A549 (cell line): ENCODE measurements at regions not wholly inside any gene's neighbourhood (a gene's known extent, or its start where the extent isn't known, plus 50 kb on each side); places are given as distances from the start of the nearest gene placed in this dataset.

Experiments
- ATAC-seq, 2 experiments: fragments of 200-7000 bp in 1 of 2; fragments of >200 bp in 1 of 2; cut with Nextera tagmentation in 1 of 2; cut with Tn5 transposase in 1 of 2; 3 replicates each; pipeline versions ENCODE4 v1.8.0 to v1.9.1; 2018 to 2020; ENCODE audit warnings: mild to moderate bottlenecking in 1 of 2, moderate library complexity in 1 of 2
- CTCF ChIA-PET: fragments of 300-600 bp; sonication (Branson Sonifier 250); formaldehyde crosslinking; extraction: SDS; loops from one replicate; lab custom pipeline; 2021; ENCODE audit warnings: antibody characterized with exemption, inconsistent platforms; lab: Yijun Ruan, JAX
- POLR2A ChIA-PET: fragments of 350-600 bp; formaldehyde crosslinking; extraction: SDS; loops from one replicate; lab custom pipeline; 2021; ENCODE audit warnings: antibody characterized with exemption, inconsistent platforms; lab: Yijun Ruan, JAX
- DNase-seq, 2 experiments: peaks; one replicate each; pipeline versions ENCODE4 v3.0.0 to v3.0.0-alpha.2; 2011 to 2016; ENCODE audit warnings: low read depth in 1 of 2, low spot score in 1 of 2
- FAIRE-seq: peaks from 2 replicates; lab custom pipeline; 2011; peaks lifted over from hg19 to GRCh38; lab: Jason Lieb, UNC
- H3K27ac ChIP-seq, 2 experiments: fragments of >200 bp; sonication (Bioruptor Twin); formaldehyde crosslinking; 3 replicates each; pipeline ENCODE4 v1.5.1; 2016 to 2017
- H3K4me1 ChIP-seq: fragments of >200 bp; sonication (Bioruptor Twin); formaldehyde crosslinking; 3 replicates; pipeline ENCODE4 v1.6.1; 2016
- H3K4me2 ChIP-seq: fragments of >200 bp; sonication (Bioruptor Twin); formaldehyde crosslinking; 3 replicates; pipeline ENCODE4 v1.6.1; 2016
- H3K4me3 ChIP-seq: fragments of >200 bp; sonication (Bioruptor Twin); formaldehyde crosslinking; 3 replicates; pipeline ENCODE4 v1.5.1; 2016
- H3K9me3 ChIP-seq: fragments of >200 bp; sonication (Bioruptor Twin); formaldehyde crosslinking; 3 replicates; pipeline ENCODE4 v1.6.1; 2016
- ATOH8 ChIP-seq: fragments of 250-450 bp; sonication (Bioruptor Pico); IDR thresholded peaks from 2 replicates; pipeline ENCODE4 v1.5.0; 2020; ENCODE audit warnings: low read depth, mild to moderate bottlenecking, moderate library complexity
- BCL3 ChIP-seq: fragments of >200 bp; sonication (Bioruptor Twin); formaldehyde crosslinking; IDR thresholded peaks from 3 replicates; pipeline ENCODE4 v1.6.1; 2016
- BHLHE40 ChIP-seq: IDR thresholded peaks from 2 replicates; pipeline ENCODE4 v1.6.1; 2012; ENCODE audit warnings: low read depth, low read length, inconsistent platforms
- CEBPB ChIP-seq, 2 experiments: fragments of >200 bp in 1 of 2; sonication (Bioruptor Twin) in 1 of 2; formaldehyde crosslinking in 1 of 2; IDR thresholded peaks; 2 replicates each; pipeline ENCODE4 v1.6.1; 2012 to 2016
- CHD2 ChIP-seq: fragments of 150-350 bp; IDR thresholded peaks from 2 replicates; pipeline ENCODE4 v1.6.1; 2014; ENCODE audit warnings: low read length; ENCODE audit not compliant: partially characterized antibody
- EHMT2 ChIP-seq: fragments of 200-600 bp; sonication (generic); IDR thresholded peaks from 2 replicates; pipeline ENCODE4 v1.6.1; 2016; ENCODE audit warnings: antibody characterized with exemption, low read depth, mild to moderate bottlenecking, moderate library complexity
- EP300 ChIP-seq, 2 experiments: fragments of >200 bp; sonication (Bioruptor Twin); formaldehyde crosslinking; IDR thresholded peaks; 2 replicates in 1 of 2; 3 replicates in 1 of 2; pipeline ENCODE4 v1.6.1; 2016 to 2017
- FOSB ChIP-seq: fragments of 250-450 bp; sonication (Bioruptor Pico); IDR thresholded peaks from 2 replicates; pipeline ENCODE4 v1.5.0; 2020; ENCODE audit warnings: mild to moderate bottlenecking, moderate library complexity
- FOXS1 ChIP-seq: fragments of 250-450 bp; sonication (Bioruptor Pico); IDR thresholded peaks from 2 replicates; pipeline ENCODE4 v1.5.0; 2020; ENCODE audit warnings: mild to moderate bottlenecking, moderate library complexity
- GATA3 ChIP-seq: IDR thresholded peaks from 2 replicates; pipeline ENCODE4 v1.6.1; 2012; ENCODE audit warnings: borderline replicate concordance
- HES2 ChIP-seq: fragments of >200 bp; sonication (Bioruptor Twin); formaldehyde crosslinking; IDR thresholded peaks from 2 replicates; pipeline ENCODE4 v1.6.1; 2016
- HOXB13 ChIP-seq: fragments of 250-450 bp; sonication (Bioruptor Pico); IDR thresholded peaks from 2 replicates; pipeline ENCODE4 v1.5.0; 2020; ENCODE audit warnings: low read depth, mild to moderate bottlenecking, moderate library complexity
- HOXB5 ChIP-seq: fragments of 250-450 bp; sonication (Bioruptor Pico); IDR thresholded peaks from 2 replicates; pipeline ENCODE4 v1.5.0; 2020; ENCODE audit warnings: mild to moderate bottlenecking, moderate library complexity
- JUN ChIP-seq, 2 experiments: fragments of >200 bp; sonication (Bioruptor Twin); formaldehyde crosslinking; IDR thresholded peaks; 2 replicates in 1 of 2; 3 replicates in 1 of 2; pipeline ENCODE4 v1.6.1; 2016 to 2017
- KDM1A ChIP-seq: fragments of 200-600 bp; sonication (generic); IDR thresholded peaks from 2 replicates; pipeline ENCODE4 v1.6.1; 2016; ENCODE audit warnings: low read depth, mild to moderate bottlenecking
- KDM5A ChIP-seq: fragments of 200-600 bp; sonication (generic); IDR thresholded peaks from 2 replicates; pipeline ENCODE4 v1.6.1; 2016; ENCODE audit warnings: antibody characterized with exemption, mild to moderate bottlenecking
- MAFK ChIP-seq: fragments of 450-650 bp; IDR thresholded peaks from 2 replicates; pipeline ENCODE4 v1.6.1; 2014; ENCODE audit not compliant: partially characterized antibody
- MAX ChIP-seq: IDR thresholded peaks from 2 replicates; pipeline ENCODE4 v1.6.1; 2012
- MYC ChIP-seq: IDR thresholded peaks from 2 replicates; pipeline ENCODE4 v1.6.1; 2012; ENCODE audit warnings: mild to moderate bottlenecking, inconsistent platforms, low read length, improper control_type of control experiment, borderline replicate concordance
- NR3C1 ChIP-seq: fragments of >200 bp; sonication (Bioruptor Twin); formaldehyde crosslinking; IDR thresholded peaks from 3 replicates; pipeline ENCODE4 v1.6.1; 2017
- PBX3 ChIP-seq: IDR thresholded peaks from 2 replicates; pipeline ENCODE4 v1.6.1; 2012
- PHF8 ChIP-seq: fragments of 200-600 bp; sonication (generic); IDR thresholded peaks from 2 replicates; pipeline ENCODE4 v1.6.1; 2016; ENCODE audit warnings: low read depth, mild to moderate bottlenecking, antibody characterized with exemption, moderate library complexity, borderline replicate concordance
- POLR2A ChIP-seq: IDR thresholded peaks from 2 replicates; pipeline ENCODE4 v1.6.1; 2012; ENCODE audit warnings: mild to moderate bottlenecking, low read length
- RARB ChIP-seq: fragments of 250-450 bp; sonication (Bioruptor Pico); IDR thresholded peaks from 2 replicates; pipeline ENCODE4 v1.8.0; 2021; ENCODE audit warnings: mild to moderate bottlenecking, moderate library complexity
- RCOR1 ChIP-seq: fragments of 150-350 bp; IDR thresholded peaks from 2 replicates; pipeline ENCODE4 v1.6.1; 2014; ENCODE audit warnings: antibody characterized with exemption, low read length, low read depth
- REST ChIP-seq: fragments of 200-600 bp; sonication (generic); IDR thresholded peaks from 2 replicates; pipeline ENCODE4 v1.6.1; 2016; ENCODE audit warnings: antibody characterized with exemption, mild to moderate bottlenecking, moderate library complexity
- SMC3 ChIP-seq: fragments of >200 bp; sonication (Bioruptor Twin); formaldehyde crosslinking; IDR thresholded peaks from 3 replicates; pipeline ENCODE4 v1.6.1; 2018; ENCODE audit warnings: inconsistent platforms
- SREBF2 ChIP-seq: fragments of 450-650 bp; IDR thresholded peaks from 2 replicates; pipeline ENCODE4 v1.6.1; 2014; ENCODE audit warnings: mild to moderate bottlenecking, moderate library complexity
- ZFP36 ChIP-seq: fragments of 450-650 bp; IDR thresholded peaks from 2 replicates; pipeline ENCODE4 v1.6.1; 2014; ENCODE audit warnings: borderline replicate concordance; ENCODE audit not compliant: partially characterized antibody
- ZSCAN20 ChIP-seq: fragments of 250-450 bp; sonication (Bioruptor Pico); IDR thresholded peaks from 2 replicates; pipeline ENCODE4 v1.8.0; 2022; ENCODE audit warnings: mild to moderate bottlenecking, moderate library complexity
- WGBS: methylation state at CpG from one replicate; pipeline ENCODE4 v1.1.6; 2017; ENCODE audit errors: missing lambda C conversion rate; 5-methylcytosine and 5-hydroxymethylcytosine counted together
- TF ChIP-seq, protein P1 (sequence below): fragments of 450-650 bp; IDR thresholded peaks from 2 replicates; pipeline ENCODE4 v1.6.1; 2014; ENCODE audit warnings: antibody characterized with exemption

- ChIA-PET POLR2A (no interaction called here), CTCF (interaction anchor here (1.1 kb wide), 1 partner anchor 33 kb away, joined by 3 read pairs; no protein-coding TSS in a partner anchor)
- FAIRE-seq: no peak
- TF ChIP-seq HOXB13 (CRISPR knock-in tag): no peak
- TF ChIP-seq RARB (CRISPR knock-in tag): no peak
- TF ChIP-seq ATOH8 (CRISPR knock-in tag): no peak
- no peak for TF ChIP-seq EP300 (IDR thresholded peaks at IDR 0.05)
- TF ChIP-seq, protein P1, sequence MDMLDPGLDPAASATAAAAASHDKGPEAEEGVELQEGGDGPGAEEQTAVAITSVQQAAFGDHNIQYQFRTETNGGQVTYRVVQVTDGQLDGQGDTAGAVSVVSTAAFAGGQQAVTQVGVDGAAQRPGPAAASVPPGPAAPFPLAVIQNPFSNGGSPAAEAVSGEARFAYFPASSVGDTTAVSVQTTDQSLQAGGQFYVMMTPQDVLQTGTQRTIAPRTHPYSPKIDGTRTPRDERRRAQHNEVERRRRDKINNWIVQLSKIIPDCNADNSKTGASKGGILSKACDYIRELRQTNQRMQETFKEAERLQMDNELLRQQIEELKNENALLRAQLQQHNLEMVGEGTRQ: no peak
- no peak for TF ChIP-seq SMC3
- TF ChIP-seq HES2: no peak
- TF ChIP-seq MAX: no peak
- no peak for TF ChIP-seq FOSB (CRISPR knock-in tag)
- TF ChIP-seq SREBF2: no peak
- TF ChIP-seq HOXB5 (CRISPR knock-in tag): no peak
- TF ChIP-seq MAFK: no peak
- no peak for TF ChIP-seq KDM1A
- no peak for TF ChIP-seq GATA3
- no peak for TF ChIP-seq KDM5A
- no peak for TF ChIP-seq EHMT2
- TF ChIP-seq FOXS1 (CRISPR knock-in tag): no peak
- TF ChIP-seq CEBPB (IDR thresholded peaks at IDR 0.05): no peak
- no peak for TF ChIP-seq RCOR1
- TF ChIP-seq PHF8: no peak
- no peaks in the 10 kb centered on the region for H3K9me3 ChIP-seq
- 92% methylated on average over 3 of the region's 3 CpGs for WGBS
- no peak overlapping the region for H3K4me2 ChIP-seq
- no peak for ATAC-seq
- peaks cover 51% of the 10 kb centered on the region for H3K4me1 ChIP-seq
- H3K27ac ChIP-seq: no peak overlapping the region
- no peak for DNase-seq
- no peak overlapping the region for H3K4me3 ChIP-seq
These were observed 366.1 kb downstream of the UTRN start for GRCh38 chr6:144651234-144651633.

DNA sequence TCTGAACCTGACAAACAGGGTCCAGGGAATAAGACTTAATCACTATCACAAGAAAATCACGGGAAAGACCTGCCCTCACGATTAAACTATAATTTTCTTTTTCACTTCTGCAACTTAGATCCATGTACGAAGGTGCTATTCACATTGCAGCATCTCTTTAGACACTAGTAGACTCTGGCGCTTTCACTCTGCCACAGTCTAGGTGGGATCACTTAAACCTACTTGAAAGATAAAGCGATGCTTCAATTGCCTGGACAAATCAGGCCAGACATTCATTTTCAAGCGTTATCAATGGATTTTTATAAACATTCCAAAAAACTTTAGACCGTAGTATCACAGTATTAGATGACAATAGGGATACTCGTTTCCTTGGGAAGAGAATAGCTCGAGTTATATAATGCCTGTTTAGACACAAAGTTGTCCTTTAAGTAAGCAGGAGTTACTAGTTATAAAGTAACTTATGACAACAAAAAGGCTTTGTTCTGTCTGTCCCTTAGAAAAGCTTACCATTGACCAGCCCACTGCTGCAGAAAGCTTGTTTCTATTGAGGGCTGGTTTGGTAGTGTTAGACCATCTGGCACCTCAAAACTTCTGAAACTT lies 367.3 kb downstream of the UTRN start:
- DNase-seq (no peak), ATAC-seq (no peak), FAIRE-seq (no peak)
- no peak overlapping the region for H3K4me3 ChIP-seq
- H3K27ac ChIP-seq: no peak overlapping the region
- WGBS: 73% methylated on average over 9 of the region's 9 CpGs
- peak overlapping the region; percentile 15; the same call in 1 of the 3 replicates for H3K4me2 ChIP-seq
- H3K9me3 ChIP-seq: no peaks in the 10 kb centered on the region
- POLR2A ChIA-PET: no interaction called here
- CTCF ChIA-PET: interaction anchor here (0.9 to 1.1 kb wide), 2 partner anchors 18 to 35 kb away, joined by 3 read pairs; no protein-coding TSS in a partner anchor
- peaks cover 54% of the 10 kb centered on the region for H3K4me1 ChIP-seq
- TF ChIP-seq ZSCAN20 (CRISPR knock-in tag): no peak
- no peak for TF ChIP-seq BCL3
- TF ChIP-seq MYC: no peak
- no peak for TF ChIP-seq BHLHE40
- TF ChIP-seq SMC3: no peak
- TF ChIP-seq POLR2A: no peak
- TF ChIP-seq REST: no peak
- no peak for TF ChIP-seq CHD2
- TF ChIP-seq PBX3: no peak
- TF ChIP-seq JUN (IDR thresholded peaks at IDR 0.05): no peak
- no peak for TF ChIP-seq NR3C1
- TF ChIP-seq ATOH8 (CRISPR knock-in tag): no peak
- TF ChIP-seq ZFP36: no peak
- TF ChIP-seq EHMT2: no peak
